GM10266 (cell line): ENCODE measurements at regions not wholly inside any gene's neighbourhood (a gene's known extent, or its start where the extent isn't known, plus 50 kb on each side); places are given as distances from the start of the nearest gene placed in this dataset.

Experiments
- DNase-seq: peaks from one replicate; pipeline ENCODE4 v3.0.0; 2012; ENCODE audit errors: extremely low spot score
- CTCF ChIP-seq: IDR thresholded peaks from 2 replicates; pipeline ENCODE4 v1.5.1; 2012; ENCODE audit warnings: mild to moderate bottlenecking, low read depth; ENCODE audit not compliant: control insufficient read depth, insufficient read depth; ENCODE audit errors: missing control alignments

- no peak for TF ChIP-seq CTCF
- no peak for DNase-seq
Measured at GRCh38 chr1:218636548-218636947, 291.4 kb downstream of the TGFB2 start.

GRCh38 chr1:218640173-218640572 lies 295.0 kb downstream of the TGFB2 start:
- DNase-seq, result no peak
- TF ChIP-seq CTCF, result no peak

- DNase-seq, result no peak
- TF ChIP-seq CTCF, result no peak
Measured at GRCh38 chr1:218642033-218642948, 297.2 kb downstream of the TGFB2 start.

GRCh38 chr1:218643281-218643680 lies 298.1 kb downstream of the TGFB2 start:
- DNase-seq, result no peak
- TF ChIP-seq CTCF, result no peak

- no peak for TF ChIP-seq CTCF
- no peak for DNase-seq
Measured at GRCh38 chr1:218643926-218644325, 298.8 kb downstream of the TGFB2 start.

DNA sequence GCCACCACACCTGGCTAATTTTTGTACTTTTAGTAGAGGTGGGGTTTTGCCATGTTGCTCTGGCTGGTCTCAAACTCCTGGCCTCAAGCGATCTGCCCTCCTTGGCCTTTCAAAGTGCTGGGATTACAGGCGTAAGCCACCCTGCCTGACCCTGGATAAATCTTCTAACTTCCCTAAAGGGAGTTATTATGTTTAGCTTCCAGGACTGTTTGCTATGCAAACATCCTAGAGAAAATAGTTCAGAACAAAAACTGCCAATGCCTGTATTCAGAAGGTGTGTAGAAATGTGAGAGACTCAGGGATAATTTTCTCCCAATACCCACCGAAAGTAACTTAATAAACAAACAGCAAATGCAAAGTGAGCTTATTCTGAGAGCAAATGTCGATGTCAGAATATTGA lies 301.2 kb downstream of the TGFB2 start:
- no peak for TF ChIP-seq CTCF
- no peak for DNase-seq

DNA sequence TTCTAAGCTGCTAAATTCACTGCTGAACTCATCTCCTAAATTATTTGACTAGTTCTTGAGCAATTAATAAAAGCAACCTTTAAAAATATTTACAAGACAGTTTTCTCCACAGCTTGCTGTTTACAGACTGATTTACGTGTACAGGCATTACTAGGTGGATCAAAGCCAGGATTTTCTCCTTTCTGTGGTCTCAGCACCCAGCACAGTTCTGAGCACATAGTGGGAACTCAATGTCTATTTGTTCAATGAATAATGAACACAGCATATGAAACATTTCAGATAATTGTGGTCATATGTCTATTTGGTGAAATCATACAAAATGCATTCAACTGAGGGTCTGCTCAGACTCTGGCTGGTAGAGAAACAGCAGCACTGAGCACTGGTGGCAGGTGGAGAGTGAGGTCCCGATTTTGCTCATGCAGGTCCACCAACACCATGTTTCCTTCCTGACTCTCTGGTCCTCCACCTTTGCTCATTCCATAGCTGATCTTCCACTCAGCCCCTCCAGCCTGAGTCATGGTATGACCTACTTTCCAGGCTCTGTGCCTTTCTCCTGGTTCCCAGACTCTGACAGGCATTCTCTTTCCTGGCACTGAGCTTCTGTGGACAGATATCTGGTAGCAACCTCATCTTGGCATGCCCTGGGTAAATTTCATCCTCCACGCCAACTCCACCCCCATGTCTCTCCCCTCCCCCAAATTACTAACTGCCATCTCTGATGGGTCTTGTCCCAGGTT lies 311.3 kb downstream of the TGFB2 start:
- no peak for DNase-seq
- no peak for TF ChIP-seq CTCF
